ENCODE measurements at regions not wholly inside any gene's neighbourhood (a gene's known extent, or its start where the extent isn't known, plus 50 kb on each side); places are given as distances from the start of the nearest gene placed in this dataset.

GRCh38 chr3:14252321-14253021 lies 73.9 kb downstream of the LSM3 start:
- Mint-ChIP-seq H3K27me3 (ENCODE audit: insufficient read depth, low read depth) (peaks cover 8% of the 10 kb centered on the region), H3K9me3 (peaks cover 5% of the 10 kb centered on the region), H3K4me3 (no peak overlapping the region), H3K4me1 (peaks cover 24% of the 10 kb centered on the region), H3K27ac (no peak overlapping the region), H3K36me3 (no peaks in the 10 kb centered on the region)
- TF ChIP-seq EZH2 (IDR thresholded peaks at IDR 0.05) (no peak), EZH2phosphoT487 (IDR thresholded peaks at IDR 0.05) (no peak), CTCF (IDR thresholded peaks at IDR 0.05) (no peak)
- Histone ChIP-seq H3F3A (ENCODE audit: low read depth) (peaks cover 4% of the 10 kb centered on the region), H3K9me3 (ENCODE audit: low read depth) (no peaks in the 10 kb centered on the region), H3K27me3 (no peaks in the 10 kb centered on the region), H3K36me3 (no peaks in the 10 kb centered on the region), H3K4me3 (no peak overlapping the region), H3K27ac (no peak overlapping the region), H4K20me1 (ENCODE audit: low read depth) (no peaks in the 10 kb centered on the region), H3K4me2 (no peak overlapping the region), H3K79me2 (ENCODE audit: low read depth) (no peaks in the 10 kb centered on the region), H3K9ac (no peak overlapping the region), H2AFZ (replicated peaks) (no peak overlapping the region), H3K4me1 (peaks cover 6% of the 10 kb centered on the region)
- no peak for DNase-seq (ENCODE audit: low spot score)

GRCh38 chr3:14253022-14253706 lies 74.5 kb downstream of the LSM3 start:
- H2AFZ ChIP-seq (replicated peaks): no peak overlapping the region
- H3F3A ChIP-seq (ENCODE audit: low read depth): peaks cover 4% of the 10 kb centered on the region
- peaks cover 26% of the 10 kb centered on the region for H3K4me1 Mint-ChIP-seq
- H3K9ac ChIP-seq: no peak overlapping the region
- DNase-seq (ENCODE audit: low spot score): no peak
- no peaks in the 10 kb centered on the region for H3K27me3 ChIP-seq
- H3K4me3 ChIP-seq: no peak overlapping the region
- H3K36me3 Mint-ChIP-seq: no peaks in the 10 kb centered on the region
- H3K27ac Mint-ChIP-seq: peak overlapping the region; percentile 61
- H3K4me3 Mint-ChIP-seq: no peak overlapping the region
- no peak overlapping the region for H3K27ac ChIP-seq
- no peaks in the 10 kb centered on the region for H4K20me1 ChIP-seq (ENCODE audit: low read depth)
- no peaks in the 10 kb centered on the region for H3K79me2 ChIP-seq (ENCODE audit: low read depth)
- no peak for TF ChIP-seq EZH2 (IDR thresholded peaks at IDR 0.05)
- TF ChIP-seq EZH2phosphoT487 (IDR thresholded peaks at IDR 0.05): no peak
- no peak for TF ChIP-seq CTCF (IDR thresholded peaks at IDR 0.05)
- peaks cover 8% of the 10 kb centered on the region for H3K27me3 Mint-ChIP-seq (ENCODE audit: insufficient read depth, low read depth)
- peaks cover 5% of the 10 kb centered on the region for H3K9me3 Mint-ChIP-seq
- no peaks in the 10 kb centered on the region for H3K36me3 ChIP-seq
- no peaks in the 10 kb centered on the region for H3K9me3 ChIP-seq (ENCODE audit: low read depth)
- no peak overlapping the region for H3K4me2 ChIP-seq
- peaks cover 6% of the 10 kb centered on the region for H3K4me1 ChIP-seq

GRCh38 chr3:14253707-14254382 lies 75.2 kb downstream of the LSM3 start:
- no peak overlapping the region for H3K9ac ChIP-seq
- peaks cover 6% of the 10 kb centered on the region for H3K4me1 ChIP-seq
- peaks cover 4% of the 10 kb centered on the region for H3F3A ChIP-seq (ENCODE audit: low read depth)
- H2AFZ ChIP-seq (replicated peaks): no peak overlapping the region
- H3K79me2 ChIP-seq (ENCODE audit: low read depth): no peaks in the 10 kb centered on the region
- H3K27ac ChIP-seq: no peak overlapping the region
- H3K36me3 Mint-ChIP-seq: no peaks in the 10 kb centered on the region
- H3K4me1 Mint-ChIP-seq: peaks cover 25% of the 10 kb centered on the region
- H3K4me3 ChIP-seq: no peak overlapping the region
- no peak overlapping the region for H3K4me3 Mint-ChIP-seq
- no peak overlapping the region for H3K4me2 ChIP-seq
- H3K27ac Mint-ChIP-seq: peak overlapping the region; percentile 61
- DNase-seq (ENCODE audit: low spot score): no peak
- TF ChIP-seq CTCF (IDR thresholded peaks at IDR 0.05) (no peak), EZH2 (IDR thresholded peaks at IDR 0.05) (no peak), EZH2phosphoT487 (IDR thresholded peaks at IDR 0.05) (no peak)
- no peaks in the 10 kb centered on the region for H3K36me3 ChIP-seq
- peaks cover 8% of the 10 kb centered on the region for H3K27me3 Mint-ChIP-seq (ENCODE audit: insufficient read depth, low read depth)
- H3K9me3 Mint-ChIP-seq: peaks cover 5% of the 10 kb centered on the region
- H4K20me1 ChIP-seq (ENCODE audit: low read depth): no peaks in the 10 kb centered on the region
- H3K9me3 ChIP-seq (ENCODE audit: low read depth): no peaks in the 10 kb centered on the region
- no peaks in the 10 kb centered on the region for H3K27me3 ChIP-seq
